SJCRH30 (cell line): ENCODE measurements at regions not wholly inside any gene's neighbourhood (a gene's known extent, or its start where the extent isn't known, plus 50 kb on each side); places are given as distances from the start of the nearest gene placed in this dataset.
"Not testable (repeated sequence)": the region's sequence is repeated elsewhere in the genome, so short reads cannot be mapped to it uniquely, and the experiment has no call there.

ENCODE experiments used
- DNase-seq, 2 experiments: peaks; one replicate each; pipeline ENCODE4 v3.0.0-alpha.2; 2015 to 2020
- H3K27ac ChIP-seq: fragments of 250-450 bp; sonication (Bioruptor Pico); 2 replicates; pipeline ENCODE4 v1.5.1; 2020; ENCODE audit warnings: mild to moderate bottlenecking, moderate library complexity
- H3K27me3 ChIP-seq: fragments of 250-450 bp; sonication (Bioruptor Pico); 2 replicates; pipeline ENCODE4 v1.5.1; 2020; ENCODE audit warnings: mild to moderate bottlenecking, moderate library complexity
- H3K36me3 ChIP-seq: fragments of 250-450 bp; sonication (Bioruptor Pico); 2 replicates; pipeline ENCODE4 v1.5.1; 2020; ENCODE audit warnings: mild to moderate bottlenecking, moderate library complexity
- H3K4me1 ChIP-seq: fragments of 250-450 bp; sonication (Bioruptor Pico); 2 replicates; pipeline ENCODE4 v1.5.1; 2020; ENCODE audit warnings: mild to moderate bottlenecking, moderate library complexity
- H3K4me3 ChIP-seq: fragments of 250-450 bp; sonication (Bioruptor Pico); 2 replicates; pipeline ENCODE4 v1.5.1; 2020; ENCODE audit warnings: mild to moderate bottlenecking, moderate library complexity
- H3K9me3 ChIP-seq: fragments of 250-450 bp; sonication (Bioruptor Pico); replicated peaks from 2 replicates; pipeline ENCODE4 v1.5.1; 2020; ENCODE audit warnings: mild to moderate bottlenecking, moderate library complexity

DNA sequence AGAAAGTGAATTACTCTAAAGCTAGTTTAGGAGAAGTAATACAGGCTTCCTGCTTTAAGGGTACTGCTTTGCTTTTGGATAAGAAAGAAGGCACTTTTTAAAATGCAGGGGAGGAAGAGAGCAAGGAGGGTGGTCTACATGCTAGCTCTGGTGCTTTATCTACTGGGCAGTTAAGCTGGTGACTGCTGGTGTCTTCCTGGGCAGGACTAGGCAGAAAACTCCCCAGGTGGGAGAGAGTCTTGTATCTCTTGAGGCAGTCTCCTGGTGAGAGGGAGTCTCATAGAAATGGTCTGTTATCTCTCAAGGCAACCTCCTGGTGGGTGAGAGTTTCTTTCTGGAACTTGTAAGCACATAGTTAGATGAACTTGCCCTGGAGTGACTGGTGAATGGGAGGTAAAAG, 953.9 kb upstream of the GOT2 start:
- no peak overlapping the region for H3K4me3 ChIP-seq
- no peaks in the 10 kb centered on the region for H3K36me3 ChIP-seq
- H3K27me3 ChIP-seq = no peaks in the 10 kb centered on the region
- H3K27ac ChIP-seq = no peak overlapping the region
- H3K4me1 ChIP-seq = peaks cover 10% of the 10 kb centered on the region
- no peaks in the 10 kb centered on the region for H3K9me3 ChIP-seq
- no peak for DNase-seq

DNA sequence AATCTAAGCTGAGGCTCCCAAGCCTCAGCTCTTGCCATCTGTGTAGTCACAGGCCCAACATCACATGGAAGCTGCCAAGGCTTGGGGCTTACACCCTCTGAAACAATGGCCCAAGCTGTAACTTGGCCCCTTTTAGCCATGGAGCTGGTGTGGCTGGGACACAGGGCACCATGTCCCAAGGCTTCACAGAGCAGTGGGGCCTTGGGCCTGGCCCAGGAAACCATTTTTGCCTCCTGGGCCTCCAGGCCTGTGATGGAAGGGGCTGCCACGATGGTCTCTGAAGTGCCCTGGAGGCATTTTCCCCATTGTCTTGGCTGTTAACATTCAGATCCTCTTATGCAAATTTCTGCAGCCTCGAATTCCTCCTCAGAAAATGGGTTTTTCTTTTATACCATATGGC, 952.3 kb upstream of the GOT2 start:
- Histone ChIP-seq H3K4me3 (no peak overlapping the region), H3K9me3 (no peaks in the 10 kb centered on the region), H3K36me3 (no peaks in the 10 kb centered on the region), H3K27me3 (no peaks in the 10 kb centered on the region), H3K4me1 (peaks cover 10% of the 10 kb centered on the region), H3K27ac (no peak overlapping the region)
- DNase-seq = no peak

DNA sequence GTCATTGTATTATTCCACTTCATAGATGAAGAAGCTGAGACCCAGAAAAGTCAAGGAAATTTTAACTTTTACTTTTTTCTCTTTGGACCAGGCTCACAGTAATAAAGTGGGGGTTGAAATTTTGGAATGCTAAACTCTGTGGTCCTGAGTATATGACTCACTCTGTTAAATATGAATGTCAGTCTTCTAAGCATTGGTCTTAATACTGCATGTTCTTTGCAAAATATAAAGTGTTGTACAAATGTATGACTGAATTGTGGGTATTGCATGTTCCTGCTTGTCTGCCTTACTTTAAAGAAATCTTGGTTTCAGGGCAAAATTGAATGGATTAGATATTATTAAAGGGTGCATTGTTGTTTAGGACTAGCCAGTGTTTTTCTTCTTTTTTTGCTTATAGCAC, 950.8 kb upstream of the GOT2 start:
- Histone ChIP-seq H3K36me3 (no peaks in the 10 kb centered on the region), H3K27me3 (no peaks in the 10 kb centered on the region), H3K4me3 (no peak overlapping the region), H3K4me1 (peaks cover 2% of the 10 kb centered on the region), H3K27ac (no peak overlapping the region), H3K9me3 (no peaks in the 10 kb centered on the region)
- no peak for DNase-seq

DNA sequence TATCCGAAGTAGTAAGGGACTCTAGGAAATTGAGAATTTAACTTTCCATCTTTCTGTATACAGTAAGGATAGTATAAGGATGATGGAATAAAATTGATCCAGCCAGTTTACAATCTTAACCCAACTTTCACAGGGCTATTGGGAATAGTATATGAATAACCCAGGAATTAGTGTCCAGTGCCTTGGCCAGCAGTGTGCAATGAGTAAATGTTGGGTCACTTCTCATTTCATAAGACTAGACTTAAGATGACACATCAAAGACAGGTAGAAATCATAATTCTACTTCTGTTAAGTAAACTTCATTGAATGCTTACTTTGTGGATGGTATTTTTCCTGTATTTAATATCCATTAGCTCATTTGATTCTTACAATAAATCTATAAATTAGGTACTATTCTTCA, 949.6 kb upstream of the GOT2 start:
- no peak for DNase-seq
- no peaks in the 10 kb centered on the region for H3K9me3 ChIP-seq
- no peaks in the 10 kb centered on the region for H3K4me1 ChIP-seq
- H3K27me3 ChIP-seq = no peaks in the 10 kb centered on the region
- no peaks in the 10 kb centered on the region for H3K36me3 ChIP-seq
- H3K4me3 ChIP-seq = no peak overlapping the region
- H3K27ac ChIP-seq = no peak overlapping the region

DNA sequence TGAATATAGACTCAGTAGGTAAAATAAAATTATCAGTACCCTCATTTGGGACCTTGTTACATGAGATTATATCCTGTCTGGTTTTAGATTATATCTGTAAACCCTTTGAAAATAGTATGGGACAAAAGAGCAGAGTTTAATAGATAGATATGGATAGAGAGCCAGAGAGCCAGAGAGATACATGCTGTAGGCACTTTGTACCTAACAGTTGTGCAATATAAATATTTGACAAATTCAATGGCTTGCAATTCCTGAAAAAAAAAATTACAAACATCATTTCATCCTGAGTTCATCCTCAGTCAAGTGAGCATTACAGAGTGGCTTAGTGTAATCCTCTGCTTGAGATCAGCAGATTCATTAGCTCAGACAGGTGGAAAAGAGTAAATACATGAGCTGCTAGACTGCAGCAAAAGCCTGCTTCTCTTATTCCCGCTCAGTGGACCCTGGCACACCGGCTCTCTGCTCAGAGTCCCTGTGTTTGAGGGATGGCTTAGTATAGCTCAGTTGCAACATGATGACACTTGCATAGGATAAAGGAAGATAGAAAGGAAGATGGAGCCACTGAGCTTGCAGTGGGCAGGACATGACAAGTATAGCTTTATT, 931.6 kb upstream of the GOT2 start:
- Histone ChIP-seq H3K9me3 (no peaks in the 10 kb centered on the region), H3K27me3 (no peaks in the 10 kb centered on the region), H3K4me3 (no peak overlapping the region), H3K27ac (no peak overlapping the region), H3K4me1 (no peaks in the 10 kb centered on the region), H3K36me3 (no peaks in the 10 kb centered on the region)
- DNase-seq = peak in 1 of 2 experiments; percentile 14

DNA sequence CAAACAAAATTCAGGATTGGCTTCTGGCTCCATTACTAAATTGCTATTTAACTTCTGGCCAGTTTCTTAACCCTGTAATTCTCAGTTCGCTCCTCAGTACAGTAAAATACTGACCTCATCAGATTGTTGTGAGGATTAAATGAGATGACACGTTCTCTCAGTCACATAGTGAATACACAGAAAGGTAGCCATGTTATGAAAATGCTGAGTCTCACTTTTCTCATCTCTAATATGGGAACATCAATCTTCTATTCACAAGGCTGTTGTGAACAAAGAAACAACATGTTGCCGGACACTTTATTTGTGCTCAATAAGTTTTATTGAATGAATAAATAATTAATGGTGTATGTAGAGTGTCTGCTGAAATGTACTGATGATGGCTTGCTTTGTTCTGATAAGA, 924.5 kb upstream of the GOT2 start:
- no peak for DNase-seq
- no peaks in the 10 kb centered on the region for H3K36me3 ChIP-seq
- no peaks in the 10 kb centered on the region for H3K4me1 ChIP-seq
- no peaks in the 10 kb centered on the region for H3K9me3 ChIP-seq
- no peaks in the 10 kb centered on the region for H3K27me3 ChIP-seq
- H3K27ac ChIP-seq = no peak overlapping the region
- H3K4me3 ChIP-seq = no peak overlapping the region

DNA sequence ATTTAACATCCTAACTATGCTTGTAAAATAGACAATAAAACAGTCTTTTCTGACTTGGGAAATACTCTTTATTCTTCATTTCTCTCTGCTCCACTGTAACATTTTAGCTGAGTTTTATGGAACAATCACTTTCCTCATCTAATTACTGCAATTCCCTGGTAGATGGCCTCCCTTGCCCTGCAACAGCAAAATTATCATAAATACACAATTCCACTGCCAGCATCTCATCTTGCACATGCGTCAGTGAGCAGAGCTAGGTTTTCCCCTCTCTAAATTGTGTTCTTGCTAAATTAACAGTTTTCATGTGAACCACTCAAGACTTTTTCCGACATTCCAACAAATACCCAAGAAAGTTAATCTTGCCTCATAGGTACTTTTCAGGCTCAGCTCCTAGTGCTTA, 920.9 kb upstream of the GOT2 start:
- no peak overlapping the region for H3K27ac ChIP-seq
- DNase-seq = no peak
- no peaks in the 10 kb centered on the region for H3K4me1 ChIP-seq
- no peaks in the 10 kb centered on the region for H3K9me3 ChIP-seq
- H3K27me3 ChIP-seq = no peaks in the 10 kb centered on the region
- H3K36me3 ChIP-seq = no peaks in the 10 kb centered on the region
- no peak overlapping the region for H3K4me3 ChIP-seq

DNA sequence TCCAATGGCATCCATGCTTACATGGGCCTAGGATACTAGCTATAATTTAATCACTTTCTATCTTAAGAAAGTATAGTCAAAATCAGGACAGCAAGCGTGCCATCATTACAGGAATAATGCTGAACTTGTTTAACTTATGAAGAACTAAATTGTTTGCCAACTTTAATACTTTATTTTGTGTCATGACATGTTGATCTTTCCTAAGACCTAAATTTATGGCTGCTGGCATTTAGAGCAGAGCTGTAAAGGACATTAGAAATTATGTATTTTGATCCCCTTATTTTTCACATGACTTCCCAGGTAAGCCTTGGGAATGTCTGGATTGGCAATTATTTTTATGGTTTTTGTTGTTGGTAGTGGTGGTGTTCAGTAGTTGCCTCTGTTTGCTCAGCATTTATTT, 920.3 kb upstream of the GOT2 start:
- no peak for DNase-seq
- Histone ChIP-seq H3K27me3 (no peaks in the 10 kb centered on the region), H3K4me3 (no peak overlapping the region), H3K9me3 (no peaks in the 10 kb centered on the region), H3K27ac (no peak overlapping the region), H3K4me1 (no peaks in the 10 kb centered on the region), H3K36me3 (no peaks in the 10 kb centered on the region)

DNA sequence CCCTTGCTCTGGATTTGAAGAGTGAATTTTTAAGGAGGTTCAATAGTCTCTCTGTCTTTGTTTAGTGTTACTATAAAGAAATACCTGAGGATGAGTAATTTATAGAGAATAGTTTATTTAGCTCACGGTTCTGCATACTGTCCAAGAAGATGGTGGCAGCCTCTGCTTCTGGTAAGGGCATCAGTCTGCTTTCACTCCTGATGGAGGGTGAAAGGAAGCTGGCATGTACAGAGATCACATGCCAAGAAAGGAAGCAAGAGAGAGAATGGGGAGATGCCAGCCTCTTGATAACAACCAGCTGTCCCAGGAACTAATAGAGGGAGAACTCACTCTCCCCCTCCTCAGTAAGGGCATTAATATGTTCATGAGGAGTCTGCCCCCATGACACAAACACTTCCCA, 917.5 kb upstream of the GOT2 start:
- no peak for DNase-seq
- Histone ChIP-seq H3K9me3 (no peaks in the 10 kb centered on the region), H3K27ac (no peak overlapping the region), H3K4me1 (no peaks in the 10 kb centered on the region), H3K4me3 (no peak overlapping the region), H3K27me3 (no peaks in the 10 kb centered on the region), H3K36me3 (no peaks in the 10 kb centered on the region)

DNA sequence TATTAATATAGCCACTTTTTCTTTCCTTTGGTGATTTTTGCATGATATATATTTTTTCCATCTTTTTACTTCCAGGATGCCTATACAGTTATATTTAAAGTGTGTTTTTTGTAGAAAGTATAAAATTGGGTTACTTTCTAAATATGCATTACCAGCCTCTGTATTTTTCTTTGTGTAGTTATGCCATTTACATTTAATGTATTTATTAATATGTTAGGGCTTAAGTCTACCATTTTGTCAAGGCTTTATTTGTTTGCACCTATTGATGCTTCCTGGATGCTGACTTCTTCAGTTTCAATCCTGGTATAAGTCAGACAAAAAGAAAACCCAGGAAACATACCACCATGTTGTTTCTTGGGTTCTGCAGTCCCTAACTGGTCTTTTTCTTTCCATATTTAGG, 911.1 kb upstream of the GOT2 start:
- H3K4me1 ChIP-seq = no peaks in the 10 kb centered on the region

DNA sequence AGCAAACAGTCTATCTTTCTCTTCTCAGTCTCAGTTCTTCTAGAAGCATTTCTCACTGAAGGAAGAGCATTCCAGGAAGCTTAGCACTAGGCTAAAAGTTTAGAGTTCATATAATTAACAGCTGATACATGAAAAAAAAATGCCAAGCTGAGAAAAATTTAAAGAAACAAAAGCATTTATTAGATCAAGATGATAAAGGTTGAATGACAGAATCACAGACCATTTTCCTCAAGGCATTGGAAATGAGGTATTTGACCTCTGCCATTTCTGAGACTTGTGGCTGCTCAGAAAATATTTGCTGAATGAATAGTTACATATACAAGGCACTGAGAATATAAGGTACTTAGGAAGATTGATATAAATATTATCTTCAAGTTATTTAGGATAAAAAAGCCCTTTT, 901.6 kb upstream of the GOT2 start:
- Histone ChIP-seq H3K27ac (peak overlapping the region; percentile 13; the same call in 1 of the 2 replicates), H3K27me3 (no peaks in the 10 kb centered on the region), H3K9me3 (peaks cover 2% of the 10 kb centered on the region; the same call in 1 of the 2 replicates), H3K4me1 (peaks cover 18% of the 10 kb centered on the region), H3K36me3 (no peaks in the 10 kb centered on the region), H3K4me3 (no peak overlapping the region)
- DNase-seq = no peak

More for the DNA sequence above, 911.1 kb upstream of the GOT2 start:
- Histone ChIP-seq H3K9me3 (peaks cover 8% of the 10 kb centered on the region; the same call in 1 of the 2 replicates), H3K27me3 (no peaks in the 10 kb centered on the region), H3K4me3 (no peak overlapping the region), H3K27ac (no peak overlapping the region), H3K36me3 (no peaks in the 10 kb centered on the region)
- DNase-seq = no peak

DNA sequence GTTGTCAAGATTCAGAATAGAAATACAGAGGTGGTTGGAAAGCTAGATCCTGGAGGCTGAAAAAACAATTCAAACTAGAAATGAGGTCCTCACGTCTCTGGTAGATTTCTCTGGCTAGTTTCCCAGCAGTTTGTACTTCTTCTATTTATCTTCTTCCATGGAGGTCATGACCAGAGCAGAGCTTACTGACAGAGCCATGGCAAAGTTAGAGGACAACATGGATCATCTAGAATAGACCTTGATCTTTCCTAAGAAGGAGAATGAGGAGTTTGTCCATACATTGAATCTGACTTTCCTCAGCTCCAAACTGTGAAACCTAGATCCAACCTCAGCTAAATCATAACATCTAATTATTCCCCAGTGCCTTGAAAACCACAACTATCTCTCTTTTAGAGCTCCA, 900.8 kb upstream of the GOT2 start:
- no peaks in the 10 kb centered on the region for H3K27me3 ChIP-seq
- H3K27ac ChIP-seq = no peak overlapping the region
- peaks cover 18% of the 10 kb centered on the region for H3K4me1 ChIP-seq
- H3K36me3 ChIP-seq = no peaks in the 10 kb centered on the region
- H3K4me3 ChIP-seq = no peak overlapping the region
- no peak for DNase-seq
- peaks cover 2% of the 10 kb centered on the region; the same call in 1 of the 2 replicates for H3K9me3 ChIP-seq

DNA sequence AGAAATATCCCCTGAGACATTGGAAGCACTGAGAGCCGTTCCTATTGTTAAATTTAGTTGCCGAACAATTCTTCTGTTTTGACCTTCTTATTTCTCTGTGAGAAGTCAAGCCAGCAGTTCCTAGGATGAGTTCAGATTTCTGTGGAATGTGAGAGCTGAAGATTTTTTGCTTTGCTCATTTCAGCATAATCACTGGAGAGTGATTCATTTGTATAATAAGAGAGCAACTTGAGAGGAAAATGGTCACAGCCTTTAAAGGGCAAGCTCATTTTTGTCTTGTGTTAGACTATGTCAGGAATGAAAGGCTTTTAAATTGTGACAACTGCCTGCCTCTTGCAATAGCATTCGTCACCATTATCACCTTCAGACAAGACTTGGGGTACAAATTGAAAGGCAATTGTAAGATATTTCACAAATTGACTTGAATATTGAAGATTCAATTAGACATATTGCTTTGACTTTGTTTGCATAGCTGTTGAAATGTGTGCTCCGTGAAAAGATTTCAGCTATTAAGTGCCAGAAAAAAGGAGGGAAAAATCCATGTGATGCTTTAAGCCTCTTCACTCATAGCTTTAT, 900.0 kb upstream of the GOT2 start:
- H3K4me1 ChIP-seq = peaks cover 18% of the 10 kb centered on the region
- H3K9me3 ChIP-seq = peaks cover 2% of the 10 kb centered on the region; the same call in 1 of the 2 replicates
- H3K27me3 ChIP-seq = no peaks in the 10 kb centered on the region
- H3K27ac ChIP-seq = no peak overlapping the region
- DNase-seq = peak in 1 of 2 experiments; percentile 9
- H3K4me3 ChIP-seq = no peak overlapping the region
- no peaks in the 10 kb centered on the region for H3K36me3 ChIP-seq

DNA sequence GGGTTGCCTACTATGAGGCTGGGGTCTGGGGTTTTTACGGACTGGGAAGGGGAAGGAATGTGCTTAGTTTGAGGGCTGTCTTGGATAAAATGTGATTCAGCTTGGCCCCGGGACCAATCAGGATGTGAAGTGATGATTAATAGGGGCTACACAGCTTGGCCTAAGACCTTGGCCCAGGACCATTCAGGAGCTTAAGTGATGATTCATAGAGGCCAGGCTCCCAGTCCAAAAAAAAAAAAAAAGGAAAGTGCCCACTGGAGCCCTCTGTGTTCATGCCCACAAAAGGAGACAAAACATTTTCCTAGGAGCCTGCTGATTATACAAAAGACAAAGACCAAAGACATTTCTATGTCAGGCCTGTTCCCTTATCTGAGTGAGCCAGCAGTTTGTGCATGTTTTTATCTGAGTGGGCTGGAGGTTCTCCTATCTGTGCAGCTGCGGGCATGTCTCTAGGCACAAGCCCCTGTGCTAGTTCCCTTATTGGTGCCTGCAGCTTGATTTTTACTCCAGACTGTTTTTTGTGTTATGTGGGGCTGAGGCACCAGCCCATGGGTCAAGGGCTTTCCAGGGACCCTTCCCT, 898.2 kb upstream of the GOT2 start:
- peaks cover 2% of the 10 kb centered on the region; the same call in 1 of the 2 replicates for H3K9me3 ChIP-seq
- H3K27ac ChIP-seq = no peak overlapping the region
- H3K4me1 ChIP-seq = peaks cover 18% of the 10 kb centered on the region
- H3K36me3 ChIP-seq = no peaks in the 10 kb centered on the region
- H3K27me3 ChIP-seq = no peaks in the 10 kb centered on the region
- no peak overlapping the region for H3K4me3 ChIP-seq
- peak; percentile 11 to 28 for DNase-seq

DNA sequence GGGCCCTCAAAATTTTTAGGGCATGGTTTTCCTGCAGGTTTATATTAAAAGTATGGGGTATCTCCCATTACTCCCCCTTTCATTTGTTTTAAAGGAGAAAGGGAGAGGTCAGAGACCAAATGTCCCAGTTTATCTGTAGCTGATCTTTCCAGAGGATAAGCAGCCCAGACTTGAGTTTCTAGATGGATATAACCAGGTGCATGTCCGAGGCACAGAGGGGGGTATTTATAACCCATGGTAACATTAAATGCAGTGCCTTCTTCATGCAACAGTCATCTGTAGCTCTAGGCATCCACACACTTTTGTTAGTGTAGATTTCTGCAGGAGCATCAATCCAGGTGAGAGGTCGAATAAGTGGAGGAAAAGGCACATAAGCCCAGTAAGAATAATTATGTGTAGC, 890.3 kb upstream of the GOT2 start:
- peak; percentile 56 to 65 for DNase-seq
- not testable (repeated sequence) for H3K36me3 ChIP-seq, H3K4me3 ChIP-seq, H3K27ac ChIP-seq, H3K27me3 ChIP-seq, H3K9me3 ChIP-seq
- peaks cover 12% of the 10 kb centered on the region for H3K4me1 ChIP-seq
